ENCODE measurements at regions not wholly inside any gene's neighbourhood (a gene's known extent, or its start where the extent isn't known, plus 50 kb on each side); places are given as distances from the start of the nearest gene placed in this dataset.

DNA sequence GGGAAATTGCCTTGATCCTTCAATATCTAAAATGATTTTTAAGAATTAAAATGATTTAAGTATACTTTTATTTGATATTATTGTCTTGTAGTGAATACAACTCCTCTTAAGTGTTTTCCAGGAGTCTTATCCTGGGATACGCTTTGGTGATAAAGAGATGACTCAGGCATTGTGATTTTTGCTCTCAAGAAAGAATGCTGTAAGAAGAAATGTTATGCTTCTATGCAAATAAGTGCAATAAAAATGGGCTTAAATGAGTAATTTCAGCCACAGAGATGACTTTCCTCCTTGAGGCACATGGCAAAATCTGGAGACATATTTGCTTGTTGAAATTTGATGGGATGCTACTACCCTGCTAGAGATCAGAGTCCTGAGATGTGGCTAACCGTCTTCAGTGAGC is 358.6 kb upstream of the BCHE start:
- BruUV-seq (replicated peaks): no TSS peak
- POLR2A ChIA-PET (ENCODE audit: unreplicated experiment): no interaction called here

GRCh38 chr3:166191411-166191810 is 354.2 kb upstream of the BCHE start:
- Histone ChIP-seq H3K27me3 (ENCODE audit: low read length) (no peaks in the 10 kb centered on the region), H3K79me2 (ENCODE audit: low read length) (no peaks in the 10 kb centered on the region), H3K4me1 (ENCODE audit: insufficient read depth, low read length) (peaks cover 19% of the 10 kb centered on the region), H2AFZ (ENCODE audit: low read length) (no peak overlapping the region), H3K36me3 (ENCODE audit: low read depth, low read length) (no peaks in the 10 kb centered on the region), H4K20me1 (ENCODE audit: low read length) (no peaks in the 10 kb centered on the region), H3K4me2 (ENCODE audit: low read length) (no peak overlapping the region), H3K9me2 (replicated peaks; ENCODE audit: low read length) (no peaks in the 10 kb centered on the region), H3K27ac (ENCODE audit: low read length) (peak overlapping the region; percentile 54; the same call in 1 of the 2 replicates), H3K9ac (ENCODE audit: low read length) (no peak overlapping the region), H3K4me3 (ENCODE audit: low read length) (no peak overlapping the region), H3K9me3 (ENCODE audit: low read length) (no peaks in the 10 kb centered on the region), H3F3A (ENCODE audit: low read length, unreplicated experiment) (no peaks in the 10 kb centered on the region)
- POLR2A ChIA-PET (ENCODE audit: unreplicated experiment): no interaction called here
- TF ChIP-seq EZH2 (IDR thresholded peaks at IDR 0.05; ENCODE audit: low read length, unreplicated experiment) (no peak), EZH2phosphoT487 (IDR thresholded peaks at IDR 0.05; ENCODE audit: borderline replicate concordance, low read length) (no peak)
- TF ChIP-seq, protein P1, sequence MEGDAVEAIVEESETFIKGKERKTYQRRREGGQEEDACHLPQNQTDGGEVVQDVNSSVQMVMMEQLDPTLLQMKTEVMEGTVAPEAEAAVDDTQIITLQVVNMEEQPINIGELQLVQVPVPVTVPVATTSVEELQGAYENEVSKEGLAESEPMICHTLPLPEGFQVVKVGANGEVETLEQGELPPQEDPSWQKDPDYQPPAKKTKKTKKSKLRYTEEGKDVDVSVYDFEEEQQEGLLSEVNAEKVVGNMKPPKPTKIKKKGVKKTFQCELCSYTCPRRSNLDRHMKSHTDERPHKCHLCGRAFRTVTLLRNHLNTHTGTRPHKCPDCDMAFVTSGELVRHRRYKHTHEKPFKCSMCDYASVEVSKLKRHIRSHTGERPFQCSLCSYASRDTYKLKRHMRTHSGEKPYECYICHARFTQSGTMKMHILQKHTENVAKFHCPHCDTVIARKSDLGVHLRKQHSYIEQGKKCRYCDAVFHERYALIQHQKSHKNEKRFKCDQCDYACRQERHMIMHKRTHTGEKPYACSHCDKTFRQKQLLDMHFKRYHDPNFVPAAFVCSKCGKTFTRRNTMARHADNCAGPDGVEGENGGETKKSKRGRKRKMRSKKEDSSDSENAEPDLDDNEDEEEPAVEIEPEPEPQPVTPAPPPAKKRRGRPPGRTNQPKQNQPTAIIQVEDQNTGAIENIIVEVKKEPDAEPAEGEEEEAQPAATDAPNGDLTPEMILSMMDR (conservative IDR thresholded peaks at IDR 0.05; ENCODE audit: low read depth, low read length): no peak
- intact Hi-C loops (cut with micrococcal nuclease): loop anchor here (5.0 kb wide), 1 partner anchor 111 kb away; no protein-coding TSS in a partner anchor
- CTCF ChIA-PET: interaction anchor here (0.6 kb wide), 1 partner anchor 157 kb away, joined by 4 read pairs; no protein-coding TSS in a partner anchor
- BruUV-seq (replicated peaks): no TSS peak
- peak; percentile 56 for ATAC-seq
- DNase-seq: peak; percentile 69

More for the DNA sequence above, 358.6 kb upstream of the BCHE start:
- H3F3A ChIP-seq (ENCODE audit: low read length, unreplicated experiment): no peaks in the 10 kb centered on the region
- H3K9me2 ChIP-seq (replicated peaks; ENCODE audit: low read length): no peaks in the 10 kb centered on the region
- no peaks in the 10 kb centered on the region for H3K79me2 ChIP-seq (ENCODE audit: low read length)
- no peak for TF ChIP-seq EZH2phosphoT487 (IDR thresholded peaks at IDR 0.05; ENCODE audit: borderline replicate concordance, low read length)
- TF ChIP-seq EZH2 (IDR thresholded peaks at IDR 0.05; ENCODE audit: low read length, unreplicated experiment): no peak
- TF ChIP-seq, protein P1 (conservative IDR thresholded peaks at IDR 0.05; ENCODE audit: low read depth, low read length): no peak
- no peaks in the 10 kb centered on the region for H3K36me3 ChIP-seq (ENCODE audit: low read depth, low read length)
- no peak overlapping the region for H3K27ac ChIP-seq (ENCODE audit: low read length)
- H3K27me3 ChIP-seq (ENCODE audit: low read length): no peaks in the 10 kb centered on the region
- CTCF ChIA-PET: no interaction called here
- no peak overlapping the region for H3K4me2 ChIP-seq (ENCODE audit: low read length)
- no peak overlapping the region for H3K4me3 ChIP-seq (ENCODE audit: low read length)
- no peak overlapping the region for H2AFZ ChIP-seq (ENCODE audit: low read length)
- intact Hi-C loops (cut with micrococcal nuclease): no loop called here
- no peaks in the 10 kb centered on the region for H3K9me3 ChIP-seq (ENCODE audit: low read length)
- peak; percentile 59 for DNase-seq
- H3K4me1 ChIP-seq (ENCODE audit: insufficient read depth, low read length): peaks cover 9% of the 10 kb centered on the region
- H3K9ac ChIP-seq (ENCODE audit: low read length): no peak overlapping the region
- no peaks in the 10 kb centered on the region for H4K20me1 ChIP-seq (ENCODE audit: low read length)
- ATAC-seq: peak; percentile 68

DNA sequence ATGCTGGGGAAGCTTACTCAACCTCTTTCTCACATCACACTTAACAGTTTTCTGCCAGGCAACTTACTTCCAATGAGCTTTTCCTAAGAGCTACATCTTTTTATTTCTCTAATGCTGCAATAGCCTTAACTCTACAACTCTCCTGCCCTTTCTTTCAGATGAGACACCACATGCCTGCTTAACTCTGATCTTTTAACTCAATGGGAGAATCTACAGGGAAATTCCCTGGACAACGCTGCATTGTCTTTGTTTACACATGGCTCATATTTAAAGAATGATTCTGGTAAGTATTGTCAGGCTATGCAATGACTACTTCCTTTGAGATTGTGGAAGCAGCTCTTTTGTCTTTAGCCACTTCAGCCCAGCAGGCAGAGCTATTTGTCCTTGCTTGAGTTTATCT is 353.1 kb upstream of the BCHE start:
- ATAC-seq: peak; percentile 90
- H3K9me3 ChIP-seq (ENCODE audit: low read length): no peaks in the 10 kb centered on the region
- no peaks in the 10 kb centered on the region for H3K36me3 ChIP-seq (ENCODE audit: low read depth, low read length)
- peak overlapping the region; percentile 54 for H3K27ac ChIP-seq (ENCODE audit: low read length)
- POLR2A ChIA-PET (ENCODE audit: unreplicated experiment): interaction anchor here (0.6 kb wide), 1 partner anchor 436 kb away, joined by 3 read pairs; no protein-coding TSS in a partner anchor
- H3K9me2 ChIP-seq (replicated peaks; ENCODE audit: low read length): no peaks in the 10 kb centered on the region
- no peaks in the 10 kb centered on the region for H3K27me3 ChIP-seq (ENCODE audit: low read length)
- no peaks in the 10 kb centered on the region for H3K79me2 ChIP-seq (ENCODE audit: low read length)
- DNase-seq: peak; percentile 77
- no peaks in the 10 kb centered on the region for H4K20me1 ChIP-seq (ENCODE audit: low read length)
- H3F3A ChIP-seq (ENCODE audit: low read length, unreplicated experiment): no peaks in the 10 kb centered on the region
- BruUV-seq (replicated peaks): no TSS peak
- CTCF ChIA-PET: no interaction called here
- no peak for TF ChIP-seq EZH2 (IDR thresholded peaks at IDR 0.05; ENCODE audit: low read length, unreplicated experiment)
- TF ChIP-seq, protein P1 (conservative IDR thresholded peaks at IDR 0.05; ENCODE audit: low read depth, low read length): peak; percentile 35; the same call in 1 of the 2 replicates
- peaks cover 19% of the 10 kb centered on the region for H3K4me1 ChIP-seq (ENCODE audit: insufficient read depth, low read length)
- H3K4me3 ChIP-seq (ENCODE audit: low read length): no peak overlapping the region
- H2AFZ ChIP-seq (ENCODE audit: low read length): peak overlapping the region; percentile 17
- H3K4me2 ChIP-seq (ENCODE audit: low read length): peak overlapping the region; percentile 8; the same call in 1 of the 2 replicates
- H3K9ac ChIP-seq (ENCODE audit: low read length): no peak overlapping the region
- intact Hi-C loops (cut with micrococcal nuclease): loop anchor here (1.0 to 5.0 kb wide), 2 partner anchors 112 to 274 kb away; no protein-coding TSS in a partner anchor
